ENCODE measurements at regions not wholly inside any gene's neighbourhood (a gene's known extent, or its start where the extent isn't known, plus 50 kb on each side); places are given as distances from the start of the nearest gene placed in this dataset.

- no peak for DNase-seq
Measured at GRCh38 chr6:168736039-168736438, 295.1 kb downstream of the SMOC2 start.

GRCh38 chr6:168735268-168735949, 294.4 kb downstream of the SMOC2 start:
- DNase-seq: no peak

GRCh38 chr6:168734523-168734922, 293.5 kb downstream of the SMOC2 start:
- DNase-seq: no peak

- no peak for DNase-seq
Measured at GRCh38 chr6:168732676-168733075, 291.7 kb downstream of the SMOC2 start.

GRCh38 chr6:168730931-168731716, 290.1 kb downstream of the SMOC2 start:
- DNase-seq: no peak

GRCh38 chr6:168728056-168728455, 287.1 kb downstream of the SMOC2 start:
- DNase-seq: no peak

- DNase-seq: no peak
Measured at GRCh38 chr6:168726312-168726856, 285.4 kb downstream of the SMOC2 start.

- no peak for DNase-seq
Measured at GRCh38 chr6:168725802-168726201, 284.8 kb downstream of the SMOC2 start.

- DNase-seq: no peak
Measured at GRCh38 chr6:168724669-168725570, 283.9 kb downstream of the SMOC2 start.

- no peak for DNase-seq
Measured at GRCh38 chr6:168724033-168724432, 283.0 kb downstream of the SMOC2 start.

- DNase-seq: no peak
Measured at GRCh38 chr6:168722397-168722796, 281.4 kb downstream of the SMOC2 start.

GRCh38 chr6:168721571-168721970, 280.6 kb downstream of the SMOC2 start:
- DNase-seq: no peak

GRCh38 chr6:168719901-168720300, 278.9 kb downstream of the SMOC2 start:
- DNase-seq: no peak

GRCh38 chr6:168718821-168719475, 278.0 kb downstream of the SMOC2 start:
- no peak for DNase-seq

Measured in activated CD4-positive, alpha-beta T cell treated with anti-CD3 and anti-CD28 coated beads, Interleukin-2, amount 50 U/mL, for 16 hours (primary cell).